Spinal cord (tissue), 9 donors: ENCODE measurements at regions not wholly inside any gene's neighbourhood (a gene's known extent, or its start where the extent isn't known, plus 50 kb on each side); places are given as distances from the start of the nearest gene placed in this dataset.

ENCODE experiments used
- DNase-seq, 6 donors: peaks; one replicate each; pipeline versions ENCODE4 v3.0.0 to v3.0.0-alpha.2; 2013 to 2015; ENCODE audit warnings: low spot score in 6 of 6, low read depth in 4 of 6
- H3K27ac ChIP-seq: one replicate; pipeline ENCODE4 v1.5.1; 2013; ENCODE audit warnings: low read depth, low read length, control low read depth
- H3K27me3 ChIP-seq: one replicate; pipeline ENCODE4 v1.6.1; 2013; ENCODE audit warnings: low read length; ENCODE audit not compliant: control insufficient read depth, insufficient read depth
- H3K36me3 ChIP-seq: one replicate; pipeline ENCODE4 v1.6.1; 2013; ENCODE audit warnings: low read length; ENCODE audit not compliant: control insufficient read depth, insufficient read depth
- H3K4me1 ChIP-seq: one replicate; pipeline ENCODE4 v1.6.1; 2013; ENCODE audit warnings: low read length; ENCODE audit not compliant: control insufficient read depth, insufficient read depth
- H3K4me3 ChIP-seq: one replicate; pipeline ENCODE4 v1.5.1; 2013; ENCODE audit warnings: low read depth, low read length, control low read depth
- H3K9me3 ChIP-seq: one replicate; pipeline ENCODE4 v1.6.1; 2013; ENCODE audit warnings: low read length; ENCODE audit not compliant: control insufficient read depth, insufficient read depth
- WGBS: methylation state at CpG from one replicate; pipeline ENCODE4 v1.1.5; 2013; ENCODE audit warnings: missing lambda C conversion rate; ENCODE audit not compliant: insufficient coverage; 5-methylcytosine and 5-hydroxymethylcytosine counted together
- donor health status: healthy.

DNA sequence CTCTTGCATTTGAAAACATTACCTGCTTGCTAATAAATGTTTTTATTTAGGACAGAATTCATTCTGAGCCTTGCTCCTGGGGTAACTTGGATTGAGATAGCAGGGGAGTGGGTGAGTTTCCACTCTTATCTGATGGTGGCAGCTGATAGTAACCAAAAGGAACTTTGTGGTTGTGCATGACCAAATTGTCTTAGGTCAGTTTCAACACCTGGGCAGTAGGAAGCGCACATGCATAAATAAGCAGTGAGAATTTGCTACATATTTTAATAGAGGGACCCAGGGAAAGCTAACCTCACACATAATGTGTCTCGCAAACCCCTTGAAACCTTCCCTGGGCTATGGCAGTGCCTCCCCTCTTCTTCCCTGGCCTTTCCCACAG lies 65.4 kb upstream of the XCR1 start:
- Histone ChIP-seq H3K9me3 (no peaks in the 10 kb centered on the region), H3K36me3 (no peaks in the 10 kb centered on the region), H3K27me3 (no peaks in the 10 kb centered on the region), H3K4me3 (no peak overlapping the region), H3K27ac (no peak overlapping the region), H3K4me1 (no peaks in the 10 kb centered on the region)
- no peak for DNase-seq
- WGBS, result 78% methylated on average over 1 of the region's 2 CpGs

DNA sequence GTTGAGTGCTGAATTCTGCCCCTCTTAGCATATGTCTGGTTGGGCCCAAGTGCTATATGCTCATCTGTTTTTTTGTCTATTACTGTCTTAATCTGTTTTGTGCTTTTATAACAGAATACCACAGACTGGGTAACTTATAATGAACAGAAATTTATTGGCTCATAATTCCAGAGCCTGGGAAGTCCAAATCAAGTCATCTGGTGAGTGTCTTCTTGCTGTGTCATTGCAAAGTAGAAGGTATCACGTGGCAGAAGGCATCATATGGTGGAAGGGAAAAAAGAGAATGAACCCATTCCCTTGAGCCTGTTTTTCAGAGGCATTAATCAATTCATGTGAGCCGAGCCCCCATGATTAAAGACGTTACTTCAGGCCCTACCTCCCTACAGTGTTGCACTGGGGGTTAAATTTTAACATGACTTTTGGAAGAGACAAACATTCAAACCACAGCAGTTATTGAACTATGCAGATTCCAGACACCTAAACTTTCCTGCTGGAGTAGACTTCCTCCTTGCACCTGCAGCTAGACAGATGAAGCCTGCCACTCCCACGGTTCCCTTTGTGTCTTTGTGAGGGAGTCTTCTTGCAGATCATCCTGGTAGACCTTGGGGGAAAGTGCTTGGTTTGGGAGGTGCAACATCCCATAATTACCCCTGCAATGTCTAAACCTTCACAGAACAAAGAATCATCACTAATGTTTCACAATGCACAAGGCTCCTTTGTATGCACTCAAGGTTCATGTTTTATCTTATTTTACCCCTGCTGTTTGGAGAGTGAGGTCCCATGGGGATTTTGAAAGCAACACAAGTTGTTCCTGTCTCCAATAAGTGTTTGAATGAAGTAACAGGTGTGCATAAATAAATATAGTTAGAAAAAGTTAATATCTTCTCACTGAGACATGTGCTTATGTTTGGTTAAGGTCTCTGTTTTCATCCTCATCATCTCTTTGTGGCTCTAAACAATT lies 64.7 kb upstream of the XCR1 start:
- no peak overlapping the region for H3K27ac ChIP-seq
- WGBS, result no CpG with 5 or more reads among the region's 4 CpGs
- no peaks in the 10 kb centered on the region for H3K4me1 ChIP-seq
- no peaks in the 10 kb centered on the region for H3K27me3 ChIP-seq
- H3K36me3 ChIP-seq, result no peaks in the 10 kb centered on the region
- no peak for DNase-seq
- no peak overlapping the region for H3K4me3 ChIP-seq
- no peaks in the 10 kb centered on the region for H3K9me3 ChIP-seq

DNA sequence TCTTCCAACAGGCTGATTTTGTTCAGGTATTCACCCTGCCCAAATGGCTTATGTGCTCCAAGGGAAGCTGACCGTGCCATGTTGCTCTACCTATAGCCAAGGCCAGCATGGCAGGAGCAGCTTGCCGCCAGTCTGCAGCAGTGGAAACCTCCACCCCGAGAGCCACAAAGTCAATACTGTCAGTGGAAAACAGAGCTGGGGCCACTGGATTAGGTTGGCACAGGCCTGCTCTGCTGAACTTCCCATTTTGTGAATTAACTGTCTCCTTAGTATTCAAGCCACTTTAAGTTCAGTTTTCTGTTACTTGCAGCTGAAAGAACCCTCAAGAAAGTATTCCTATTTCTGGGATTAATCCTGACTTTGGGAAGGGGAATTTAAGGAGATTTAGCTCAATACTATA lies 63.8 kb upstream of the XCR1 start:
- DNase-seq, result no peak

DNA sequence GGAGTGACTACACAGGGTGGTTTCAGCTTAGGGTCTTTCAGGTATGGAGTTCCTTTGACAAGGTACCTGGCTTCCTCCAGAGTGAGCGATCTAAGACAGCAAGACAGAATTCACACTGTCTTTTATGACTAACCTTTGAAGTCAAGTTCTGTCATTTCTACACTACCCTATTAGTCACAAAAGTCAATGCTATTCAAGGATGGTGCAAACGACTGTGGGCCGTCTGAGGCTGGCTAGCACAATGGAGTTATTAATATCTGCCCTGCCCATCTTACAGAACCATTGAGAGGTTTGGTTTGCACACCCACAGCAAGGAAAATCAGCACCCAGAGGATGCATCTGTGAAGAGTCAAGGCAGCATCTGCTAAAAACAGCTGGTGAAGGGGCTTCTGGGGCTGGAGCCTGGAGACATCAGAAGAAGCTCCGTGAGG lies 62.9 kb upstream of the XCR1 start:
- Histone ChIP-seq H3K9me3 (no peaks in the 10 kb centered on the region), H3K4me1 (no peaks in the 10 kb centered on the region), H3K36me3 (no peaks in the 10 kb centered on the region), H3K4me3 (no peak overlapping the region), H3K27ac (no peak overlapping the region), H3K27me3 (no peaks in the 10 kb centered on the region)
- WGBS, result 86% methylated on average over 4 of the region's 4 CpGs
- DNase-seq, result no peak

More for the DNA sequence above, 63.8 kb upstream of the XCR1 start:
- Histone ChIP-seq H3K36me3 (no peaks in the 10 kb centered on the region), H3K9me3 (no peaks in the 10 kb centered on the region), H3K4me1 (no peaks in the 10 kb centered on the region), H3K4me3 (no peak overlapping the region), H3K27me3 (no peaks in the 10 kb centered on the region), H3K27ac (no peak overlapping the region)
- 84% methylated on average over 3 of the region's 3 CpGs for WGBS

DNA sequence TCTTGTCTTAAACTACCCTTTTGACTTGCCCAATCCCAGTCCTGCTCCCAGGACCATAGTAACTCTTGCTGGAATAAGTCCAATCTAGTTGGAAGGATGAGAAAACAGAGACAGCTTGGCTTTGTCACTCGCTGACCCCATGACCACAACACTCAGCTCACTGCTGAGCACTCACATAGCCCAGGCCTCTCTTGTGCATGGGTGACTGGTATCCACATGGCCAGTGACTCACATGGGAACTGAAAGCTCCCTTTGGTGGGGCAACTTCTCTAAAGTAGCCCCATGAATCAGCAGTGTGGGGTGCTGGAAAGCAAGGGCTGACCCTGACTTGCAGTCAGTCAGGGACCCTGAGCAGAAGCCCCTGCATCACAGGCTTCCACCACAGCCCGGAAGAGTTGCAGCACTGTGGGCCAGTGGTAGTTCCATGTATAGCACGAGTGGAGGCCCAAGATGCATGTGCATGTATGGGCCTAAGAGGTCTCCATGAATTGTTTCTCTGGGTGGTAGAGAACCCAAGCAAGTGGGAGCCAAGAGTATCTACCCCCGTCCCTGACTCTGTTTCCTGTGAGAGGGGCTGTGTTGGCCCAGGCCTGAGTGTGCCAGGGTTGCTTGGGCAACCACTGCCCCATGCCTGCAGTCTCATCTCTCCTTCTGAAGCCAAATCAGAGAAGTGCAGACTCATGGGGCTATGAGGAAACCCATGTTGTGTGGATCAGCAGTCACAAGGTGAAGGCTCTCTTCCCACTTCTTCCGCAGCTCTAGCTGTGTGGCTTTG lies 62.1 kb upstream of the XCR1 start:
- H3K4me1 ChIP-seq, result no peaks in the 10 kb centered on the region
- no peak overlapping the region for H3K4me3 ChIP-seq
- H3K36me3 ChIP-seq, result no peaks in the 10 kb centered on the region
- H3K27ac ChIP-seq, result no peak overlapping the region
- DNase-seq, result peak in 1 of 6 donors; percentile 29
- WGBS, result 83% methylated on average over 3 of the region's 5 CpGs
- no peaks in the 10 kb centered on the region for H3K9me3 ChIP-seq
- H3K27me3 ChIP-seq, result no peaks in the 10 kb centered on the region

DNA sequence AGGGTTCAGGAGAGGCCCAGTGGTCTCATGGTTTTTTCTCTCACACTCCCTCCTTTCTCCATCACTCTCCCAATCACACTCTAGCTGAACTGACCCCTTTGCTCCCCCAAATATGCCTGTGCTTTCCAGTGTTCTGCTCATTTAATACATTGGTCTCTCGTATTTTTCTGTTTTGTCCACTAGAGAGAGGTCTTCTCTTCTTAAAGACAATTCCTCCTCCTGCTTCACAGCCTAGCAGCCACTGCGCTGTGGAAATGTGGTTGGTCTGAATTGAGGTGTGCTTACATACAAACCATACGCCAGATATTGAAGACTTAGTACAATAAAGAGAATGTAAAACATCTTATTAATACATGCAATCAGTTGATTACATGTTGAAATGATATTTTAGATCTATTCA lies 60.6 kb upstream of the XCR1 start:
- H3K4me3 ChIP-seq, result no peak overlapping the region
- H3K4me1 ChIP-seq, result no peaks in the 10 kb centered on the region
- no peaks in the 10 kb centered on the region for H3K9me3 ChIP-seq
- no peak overlapping the region for H3K27ac ChIP-seq
- WGBS, result no CpG with 5 or more reads among the region's 3 CpGs
- H3K27me3 ChIP-seq, result no peaks in the 10 kb centered on the region
- peak in 2 of 6 donors; percentile 53 to 77 for DNase-seq
- no peaks in the 10 kb centered on the region for H3K36me3 ChIP-seq

DNA sequence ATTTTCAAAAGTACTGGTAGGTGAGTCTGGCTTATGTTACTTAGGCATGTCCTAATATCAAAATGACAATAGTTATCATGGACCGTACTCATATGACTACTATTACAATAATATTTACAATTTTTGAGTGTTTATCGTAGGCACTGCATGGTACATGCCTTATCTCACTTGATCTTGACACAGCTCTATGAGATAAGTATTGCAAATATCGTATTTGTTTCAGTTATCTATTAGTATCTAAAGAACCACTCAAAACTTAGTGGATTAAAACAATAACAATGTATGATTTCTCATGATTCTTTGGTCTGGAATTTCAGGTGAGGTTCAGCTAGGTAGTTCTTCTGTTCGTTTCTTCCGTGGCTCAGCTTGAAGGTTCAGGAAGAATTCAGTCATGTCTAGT lies 59.7 kb upstream of the XCR1 start:
- no peak for DNase-seq
- H3K9me3 ChIP-seq, result no peaks in the 10 kb centered on the region
- 91% methylated on average over 2 of the region's 5 CpGs for WGBS

DNA sequence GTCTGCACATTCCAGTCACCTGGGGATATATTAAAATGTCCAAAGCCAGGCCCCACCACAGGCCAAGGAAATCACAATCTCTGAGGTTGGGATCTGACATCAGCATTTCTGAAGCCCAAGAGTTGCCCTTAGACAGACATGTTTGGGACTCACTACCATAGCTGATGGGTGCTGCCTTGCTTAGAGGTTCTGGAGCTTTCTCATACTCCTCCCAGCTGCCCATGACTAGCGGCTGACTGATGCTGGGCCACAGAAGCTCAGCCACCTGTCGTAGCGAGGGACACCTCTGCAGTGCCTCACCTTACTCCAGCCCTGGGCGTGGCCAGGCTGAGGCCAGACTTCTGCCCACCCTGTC lies 58.8 kb upstream of the XCR1 start:
- Histone ChIP-seq H3K4me3 (no peak overlapping the region), H3K4me1 (no peaks in the 10 kb centered on the region), H3K27ac (no peak overlapping the region), H3K9me3 (no peaks in the 10 kb centered on the region), H3K27me3 (no peaks in the 10 kb centered on the region), H3K36me3 (no peaks in the 10 kb centered on the region)
- DNase-seq, result no peak
- 96% methylated on average over 4 of the region's 4 CpGs for WGBS

More for the DNA sequence above, 59.7 kb upstream of the XCR1 start:
- H3K4me1 ChIP-seq, result no peaks in the 10 kb centered on the region
- H3K27ac ChIP-seq, result no peak overlapping the region
- H3K4me3 ChIP-seq, result no peak overlapping the region
- no peaks in the 10 kb centered on the region for H3K36me3 ChIP-seq
- H3K27me3 ChIP-seq, result no peaks in the 10 kb centered on the region

DNA sequence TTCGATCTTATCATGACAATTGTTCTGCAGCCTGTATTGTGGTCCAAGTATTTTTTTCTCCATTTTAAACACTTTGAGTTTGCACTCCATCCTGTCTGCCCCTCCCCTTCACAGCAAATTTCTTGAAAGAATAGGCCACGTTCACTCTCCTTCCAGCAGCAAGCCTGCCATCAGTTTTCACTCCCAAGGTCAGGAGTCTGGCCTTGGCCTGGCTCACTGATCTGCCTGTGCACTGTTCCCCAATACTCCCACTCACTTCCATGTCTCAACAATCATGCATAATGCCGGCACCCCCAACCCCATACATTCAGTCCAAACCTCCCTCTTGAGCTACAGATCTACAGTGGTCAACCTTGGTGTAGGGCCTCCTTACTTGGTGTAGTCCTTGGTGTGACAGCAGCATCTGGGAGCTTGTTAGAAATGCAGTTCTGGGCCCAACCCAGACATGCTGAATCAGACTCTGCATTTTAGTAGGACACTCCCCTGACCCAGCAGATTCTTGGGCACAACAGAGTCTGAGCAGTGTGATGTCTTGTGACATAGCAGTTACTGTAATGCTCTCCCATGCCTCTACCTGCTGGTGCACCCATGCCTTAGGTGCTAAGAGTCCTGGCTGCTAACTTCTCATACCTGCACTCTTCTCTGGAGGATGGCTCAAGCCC lies 58.3 kb upstream of the XCR1 start:
- no peak for DNase-seq
- 81% methylated on average over 2 of the region's 3 CpGs for WGBS
- Histone ChIP-seq H3K4me1 (no peaks in the 10 kb centered on the region), H3K27me3 (no peaks in the 10 kb centered on the region), H3K4me3 (no peak overlapping the region), H3K36me3 (no peaks in the 10 kb centered on the region), H3K9me3 (no peaks in the 10 kb centered on the region), H3K27ac (no peak overlapping the region)
